HepG2 (cell line): ENCODE measurements at regions not wholly inside any gene's neighbourhood (a gene's known extent, or its start where the extent isn't known, plus 50 kb on each side); places are given as distances from the start of the nearest gene placed in this dataset.

Experiments used
- ATF4 ChIP-seq, 2 experiments: fragments of 450-650 bp in 1 of 2; sonication (generic) in 1 of 2; formaldehyde crosslinking; IDR thresholded peaks; 2 replicates each; pipeline versions ENCODE4 v1.5.0 to v1.8.0; 2020 to 2022; ENCODE audit warnings: mild to moderate bottlenecking in 1 of 2, missing genetic modification reagents in 1 of 2
- ELF4 ChIP-seq: sonication (generic); formaldehyde crosslinking; IDR thresholded peaks from 2 replicates; pipeline ENCODE4 v1.5.0; 2020; ENCODE audit warnings: missing genetic modification reagents, mild to moderate bottlenecking, moderate library complexity, borderline replicate concordance
- ETV5 ChIP-seq: IDR thresholded peaks from 2 replicates; pipeline ENCODE4 v1.6.1; 2018; ENCODE audit warnings: missing biosample characterization, missing genetic modification reagents, inconsistent platforms, borderline replicate concordance
- FOSL2 ChIP-seq: sonication (generic); formaldehyde crosslinking; IDR thresholded peaks from 2 replicates; pipeline ENCODE4 v1.4.0; 2020; ENCODE audit warnings: missing genetic modification reagents
- HMG20A ChIP-seq: IDR thresholded peaks from 2 replicates; pipeline ENCODE4 v1.6.1; 2016; ENCODE audit warnings: borderline replicate concordance
- HMG20B ChIP-seq: conservative IDR thresholded peaks from 2 replicates; pipeline ENCODE4 v1.6.1; 2016; ENCODE audit warnings: missing genetic modification reagents, missing compliant biosample characterization
- JDP2 ChIP-seq: sonication (generic); formaldehyde crosslinking; IDR thresholded peaks from 2 replicates; pipeline ENCODE4 v1.8.1; 2022; ENCODE audit warnings: missing genetic modification reagents, borderline replicate concordance
- KDM2A ChIP-seq: sonication (generic); formaldehyde crosslinking; IDR thresholded peaks from 2 replicates; pipeline ENCODE4 v1.4.0; 2020; ENCODE audit warnings: low read depth, missing genetic modification reagents, borderline replicate concordance
- KDM5A ChIP-seq: fragments of 200-600 bp; sonication (generic); IDR thresholded peaks from 2 replicates; pipeline ENCODE4 v1.7.0; 2018; ENCODE audit warnings: antibody characterized with exemption, mild to moderate bottlenecking, low read length, borderline replicate concordance
- MED1 ChIP-seq: sonication (generic); formaldehyde crosslinking; IDR thresholded peaks from 2 replicates; pipeline ENCODE4 v1.4.0; 2020; ENCODE audit warnings: missing genetic modification reagents
- MTF2 ChIP-seq: sonication (generic); formaldehyde crosslinking; IDR thresholded peaks from 2 replicates; pipeline ENCODE4 v1.5.0; 2020; ENCODE audit warnings: missing genetic modification reagents, borderline replicate concordance
- PHB2 ChIP-seq: fragments of 450-650 bp; IDR thresholded peaks from 2 replicates; pipeline ENCODE4 v1.6.1; 2018; ENCODE audit not compliant: partially characterized antibody
- TARDBP ChIP-seq: sonication (generic); formaldehyde crosslinking; IDR thresholded peaks from 2 replicates; pipeline ENCODE4 v1.8.0; 2022; ENCODE audit warnings: mild to moderate bottlenecking, missing genetic modification reagents
- ZBTB44 ChIP-seq: sonication (generic); formaldehyde crosslinking; IDR thresholded peaks from 2 replicates; pipeline ENCODE4 v1.4.0; 2020; ENCODE audit warnings: missing genetic modification reagents
- ZNF121 ChIP-seq: sonication (generic); formaldehyde crosslinking; IDR thresholded peaks from 2 replicates; pipeline ENCODE4 v1.5.0; 2020; ENCODE audit warnings: mild to moderate bottlenecking, missing genetic modification reagents
- ZNF138 ChIP-seq: sonication (generic); formaldehyde crosslinking; IDR thresholded peaks from 2 replicates; pipeline ENCODE4 v1.5.0; 2020; ENCODE audit warnings: mild to moderate bottlenecking, low read depth, missing genetic modification reagents
- ZNF205 ChIP-seq: IDR thresholded peaks from 2 replicates; pipeline ENCODE4 v1.6.1; 2018; ENCODE audit warnings: missing biosample characterization, missing genetic modification reagents
- ZNF326 ChIP-seq: sonication (generic); formaldehyde crosslinking; IDR thresholded peaks from 2 replicates; pipeline ENCODE4 v1.4.0; 2020; ENCODE audit warnings: missing genetic modification reagents, borderline replicate concordance
- ZNF337 ChIP-seq: sonication (generic); formaldehyde crosslinking; IDR thresholded peaks from 2 replicates; pipeline ENCODE4 v1.5.1; 2020; ENCODE audit warnings: missing genetic modification reagents, low read depth, mild to moderate bottlenecking, borderline replicate concordance
- ZNF34 ChIP-seq: sonication (generic); formaldehyde crosslinking; IDR thresholded peaks from 2 replicates; pipeline ENCODE4 v1.4.0; 2020; ENCODE audit warnings: mild to moderate bottlenecking, missing genetic modification reagents, borderline replicate concordance
- ZNF607 ChIP-seq: sonication (generic); formaldehyde crosslinking; IDR thresholded peaks from 2 replicates; pipeline ENCODE4 v1.5.1; 2020; ENCODE audit warnings: missing genetic modification reagents, mild to moderate bottlenecking, borderline replicate concordance
- ZNF703 ChIP-seq: sonication (generic); formaldehyde crosslinking; IDR thresholded peaks from 2 replicates; pipeline ENCODE4 v1.5.1; 2020; ENCODE audit warnings: missing genetic modification reagents, mild to moderate bottlenecking, moderate library complexity, borderline replicate concordance
- ZNF768 ChIP-seq: sonication (generic); formaldehyde crosslinking; IDR thresholded peaks from 2 replicates; pipeline ENCODE4 v1.4.0; 2020; ENCODE audit warnings: missing genetic modification reagents
- ZSCAN12 ChIP-seq: sonication (generic); formaldehyde crosslinking; IDR thresholded peaks from 2 replicates; pipeline ENCODE4 v1.9.0; 2021; ENCODE audit warnings: mild to moderate bottlenecking, missing genetic modification reagents
- TF ChIP-seq, protein P1 (sequence below): sonication (generic); formaldehyde crosslinking; IDR thresholded peaks from 2 replicates; pipeline ENCODE4 v1.4.0; 2020; ENCODE audit warnings: mild to moderate bottlenecking, low read depth, missing genetic modification reagents
- TF ChIP-seq, protein P2 (sequence below): sonication (generic); formaldehyde crosslinking; IDR thresholded peaks from 2 replicates; pipeline ENCODE4 v1.4.0; 2020; ENCODE audit warnings: missing genetic modification reagents

DNA sequence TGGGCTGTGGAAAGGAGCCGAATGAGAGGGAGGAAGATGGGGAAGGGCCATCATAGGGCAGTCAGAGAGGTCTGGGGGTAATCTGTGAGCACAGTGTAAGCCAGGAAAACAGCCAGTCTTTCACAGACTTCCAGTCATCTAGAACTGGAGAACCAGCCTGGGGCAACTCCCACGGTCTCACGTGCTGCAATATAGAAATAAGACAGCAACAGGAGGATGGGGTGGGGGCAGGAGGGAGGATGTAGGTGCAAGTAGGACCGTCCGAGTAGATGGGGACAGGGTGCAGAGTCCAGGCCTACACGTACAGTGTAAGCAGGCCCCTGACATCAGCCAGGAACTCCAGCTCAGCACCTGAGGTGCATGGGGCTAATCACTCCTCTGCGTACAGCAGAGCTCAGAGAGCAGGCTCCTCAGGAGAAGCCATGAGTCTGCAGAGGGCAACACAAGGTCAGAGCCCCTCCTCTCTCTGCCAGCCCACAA lies 58.2 kb upstream of the TNFAIP3 start (continued):
- TF ChIP-seq, protein P1, sequence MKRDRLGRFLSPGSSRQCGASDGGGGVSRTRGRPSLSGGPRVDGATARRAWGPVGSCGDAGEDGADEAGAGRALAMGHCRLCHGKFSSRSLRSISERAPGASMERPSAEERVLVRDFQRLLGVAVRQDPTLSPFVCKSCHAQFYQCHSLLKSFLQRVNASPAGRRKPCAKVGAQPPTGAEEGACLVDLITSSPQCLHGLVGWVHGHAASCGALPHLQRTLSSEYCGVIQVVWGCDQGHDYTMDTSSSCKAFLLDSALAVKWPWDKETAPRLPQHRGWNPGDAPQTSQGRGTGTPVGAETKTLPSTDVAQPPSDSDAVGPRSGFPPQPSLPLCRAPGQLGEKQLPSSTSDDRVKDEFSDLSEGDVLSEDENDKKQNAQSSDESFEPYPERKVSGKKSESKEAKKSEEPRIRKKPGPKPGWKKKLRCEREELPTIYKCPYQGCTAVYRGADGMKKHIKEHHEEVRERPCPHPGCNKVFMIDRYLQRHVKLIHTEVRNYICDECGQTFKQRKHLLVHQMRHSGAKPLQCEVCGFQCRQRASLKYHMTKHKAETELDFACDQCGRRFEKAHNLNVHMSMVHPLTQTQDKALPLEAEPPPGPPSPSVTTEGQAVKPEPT (CRISPR knock-in tag): no peak
- TF ChIP-seq ZNF121 (CRISPR knock-in tag) (peak; percentile 87), ZNF34 (CRISPR knock-in tag) (no peak), ZSCAN12 (CRISPR knock-in tag) (no peak), MED1 (CRISPR knock-in tag) (peak; percentile 86), FOSL2 (CRISPR knock-in tag) (peak; percentile 58), ZBTB44 (CRISPR knock-in tag) (no peak), ELF4 (CRISPR knock-in tag) (no peak), TARDBP (CRISPR knock-in tag) (0 out of 2 replicates have a peak, but pooled peaks have one; percentile 48), ZNF326 (no peak), JDP2 (CRISPR knock-in tag) (no peak), ZNF337 (no peak), HMG20A (peak; percentile 39; the same call in 1 of the 2 replicates), KDM2A (CRISPR knock-in tag) (peak; percentile 47; the same call in 1 of the 2 replicates), ZNF138 (CRISPR knock-in tag) (no peak), ATF4 (CRISPR knock-in tag; IDR thresholded peaks at IDR 0.05) (peak in 1 of 2 experiments; percentile 44; a peak in 1 of 4 replicates), ZNF205 (no peak), ETV5 (CRISPR knock-in tag) (peak; percentile 69; the same call in 1 of the 2 replicates), ZNF703 (CRISPR knock-in tag) (no peak), HMG20B (0 out of 2 replicates have a peak, but pooled peaks have one; percentile 16), MTF2 (no peak), ZNF607 (CRISPR knock-in tag) (0 out of 2 replicates have a peak, but pooled peaks have one; percentile 44), PHB2 (no peak), KDM5A (no peak), ZNF768 (CRISPR knock-in tag) (no peak)
- TF ChIP-seq, protein P2, sequence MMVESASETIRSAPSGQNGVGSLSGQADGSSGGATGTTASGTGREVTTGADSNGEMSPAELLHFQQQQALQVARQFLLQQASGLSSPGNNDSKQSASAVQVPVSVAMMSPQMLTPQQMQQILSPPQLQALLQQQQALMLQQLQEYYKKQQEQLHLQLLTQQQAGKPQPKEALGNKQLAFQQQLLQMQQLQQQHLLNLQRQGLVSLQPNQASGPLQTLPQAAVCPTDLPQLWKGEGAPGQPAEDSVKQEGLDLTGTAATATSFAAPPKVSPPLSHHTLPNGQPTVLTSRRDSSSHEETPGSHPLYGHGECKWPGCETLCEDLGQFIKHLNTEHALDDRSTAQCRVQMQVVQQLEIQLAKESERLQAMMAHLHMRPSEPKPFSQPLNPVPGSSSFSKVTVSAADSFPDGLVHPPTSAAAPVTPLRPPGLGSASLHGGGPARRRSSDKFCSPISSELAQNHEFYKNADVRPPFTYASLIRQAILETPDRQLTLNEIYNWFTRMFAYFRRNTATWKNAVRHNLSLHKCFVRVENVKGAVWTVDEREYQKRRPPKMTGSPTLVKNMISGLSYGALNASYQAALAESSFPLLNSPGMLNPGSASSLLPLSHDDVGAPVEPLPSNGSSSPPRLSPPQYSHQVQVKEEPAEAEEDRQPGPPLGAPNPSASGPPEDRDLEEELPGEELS (CRISPR knock-in tag): peak; percentile 50; the same call in 1 of the 2 replicates
